LNCAP (cell line): ENCODE measurements at regions not wholly inside any gene's neighbourhood (a gene's known extent, or its start where the extent isn't known, plus 50 kb on each side); places are given as distances from the start of the nearest gene placed in this dataset.

Source experiments
- TF ChIP-seq, protein P1 (sequence below): fragments of 450-650 bp; IDR thresholded peaks from 2 replicates; pipeline ENCODE4 v1.5.1; 2017; ENCODE audit warnings: mild to moderate bottlenecking

DNA sequence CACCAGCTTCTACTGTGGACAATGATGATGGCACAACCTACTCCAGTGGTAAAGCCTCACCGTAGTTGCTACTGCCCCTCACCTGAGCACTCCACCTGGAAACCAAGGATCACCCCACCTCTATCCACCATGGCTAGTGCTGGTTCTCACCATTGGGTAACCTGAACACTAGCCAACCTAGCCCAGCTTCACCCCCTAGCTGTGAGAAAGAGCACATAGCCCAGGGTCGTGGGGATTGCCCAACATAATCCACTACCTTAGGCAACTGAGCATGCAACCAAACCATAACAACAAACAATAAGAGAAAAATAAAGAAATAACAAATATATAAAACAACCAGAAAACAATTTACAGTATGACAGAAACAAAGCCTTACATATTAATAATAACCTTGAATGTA, 560.1 kb downstream of the DIAPH3 start:
- TF ChIP-seq, protein P1, sequence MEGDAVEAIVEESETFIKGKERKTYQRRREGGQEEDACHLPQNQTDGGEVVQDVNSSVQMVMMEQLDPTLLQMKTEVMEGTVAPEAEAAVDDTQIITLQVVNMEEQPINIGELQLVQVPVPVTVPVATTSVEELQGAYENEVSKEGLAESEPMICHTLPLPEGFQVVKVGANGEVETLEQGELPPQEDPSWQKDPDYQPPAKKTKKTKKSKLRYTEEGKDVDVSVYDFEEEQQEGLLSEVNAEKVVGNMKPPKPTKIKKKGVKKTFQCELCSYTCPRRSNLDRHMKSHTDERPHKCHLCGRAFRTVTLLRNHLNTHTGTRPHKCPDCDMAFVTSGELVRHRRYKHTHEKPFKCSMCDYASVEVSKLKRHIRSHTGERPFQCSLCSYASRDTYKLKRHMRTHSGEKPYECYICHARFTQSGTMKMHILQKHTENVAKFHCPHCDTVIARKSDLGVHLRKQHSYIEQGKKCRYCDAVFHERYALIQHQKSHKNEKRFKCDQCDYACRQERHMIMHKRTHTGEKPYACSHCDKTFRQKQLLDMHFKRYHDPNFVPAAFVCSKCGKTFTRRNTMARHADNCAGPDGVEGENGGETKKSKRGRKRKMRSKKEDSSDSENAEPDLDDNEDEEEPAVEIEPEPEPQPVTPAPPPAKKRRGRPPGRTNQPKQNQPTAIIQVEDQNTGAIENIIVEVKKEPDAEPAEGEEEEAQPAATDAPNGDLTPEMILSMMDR = no peak

DNA sequence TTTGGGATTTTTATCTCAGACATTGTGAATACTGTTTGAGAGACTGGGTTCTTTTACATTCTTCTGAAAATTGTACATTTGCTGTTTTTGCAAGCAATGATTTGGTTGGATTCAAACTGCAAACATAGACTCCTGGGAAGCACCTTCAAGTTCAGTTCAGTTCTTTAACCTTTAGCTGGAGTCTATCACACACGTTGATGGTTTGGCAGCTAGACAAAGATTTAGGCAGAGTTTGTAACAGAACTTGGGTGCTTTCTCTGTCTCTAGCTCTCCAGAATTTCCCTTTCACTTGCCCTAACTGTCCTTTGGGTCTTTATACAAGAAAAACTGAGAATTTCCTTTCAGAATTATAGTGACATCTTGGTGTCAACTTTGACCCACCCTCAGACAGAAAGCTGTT, 556.6 kb downstream of the DIAPH3 start:
- TF ChIP-seq, protein P1 = no peak

DNA sequence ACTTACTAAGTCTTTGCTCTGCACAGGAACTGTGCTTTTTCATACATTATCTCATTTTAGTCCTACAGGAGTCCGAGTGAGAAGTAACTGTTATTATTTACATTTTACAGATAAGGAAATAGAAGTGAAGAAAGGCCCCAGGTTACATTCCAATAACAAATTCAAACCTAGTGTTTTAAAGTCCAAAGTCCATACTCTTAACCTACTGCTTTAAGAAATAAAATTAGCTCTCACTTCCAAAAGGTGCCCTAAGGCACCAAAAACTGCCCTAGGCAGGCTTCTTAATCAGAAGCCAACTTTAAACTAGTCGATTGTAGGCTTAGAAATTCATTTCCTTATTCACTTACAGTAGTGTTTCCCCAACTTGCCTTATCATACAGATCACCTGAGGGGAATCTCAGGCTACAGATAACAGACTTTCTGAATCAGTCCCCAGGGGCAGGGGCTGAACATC, 555.9 kb downstream of the DIAPH3 start:
- TF ChIP-seq, protein P1 = no peak

DNA sequence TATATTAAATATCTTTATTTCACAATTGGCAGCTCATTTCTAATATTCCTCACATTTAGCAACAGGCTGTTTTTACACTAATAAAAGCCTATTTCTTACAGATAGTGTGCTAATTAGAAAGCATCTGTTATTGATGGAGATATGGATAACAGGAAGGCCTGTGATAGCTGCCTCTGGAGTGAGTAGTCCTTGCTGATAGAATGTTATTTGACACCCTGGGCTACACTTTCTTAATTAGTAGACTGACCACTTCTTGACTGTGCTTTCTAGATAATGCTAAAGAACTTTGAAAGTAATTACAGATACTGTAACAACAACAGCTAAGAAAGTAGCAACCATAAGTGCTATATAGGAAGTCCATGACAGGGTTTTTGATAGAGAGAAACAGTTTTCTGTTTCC, 554.3 kb downstream of the DIAPH3 start:
- TF ChIP-seq, protein P1 = no peak
